ENCODE measurements at regions not wholly inside any gene's neighbourhood (a gene's known extent, or its start where the extent isn't known, plus 50 kb on each side); places are given as distances from the start of the nearest gene placed in this dataset.

DNA sequence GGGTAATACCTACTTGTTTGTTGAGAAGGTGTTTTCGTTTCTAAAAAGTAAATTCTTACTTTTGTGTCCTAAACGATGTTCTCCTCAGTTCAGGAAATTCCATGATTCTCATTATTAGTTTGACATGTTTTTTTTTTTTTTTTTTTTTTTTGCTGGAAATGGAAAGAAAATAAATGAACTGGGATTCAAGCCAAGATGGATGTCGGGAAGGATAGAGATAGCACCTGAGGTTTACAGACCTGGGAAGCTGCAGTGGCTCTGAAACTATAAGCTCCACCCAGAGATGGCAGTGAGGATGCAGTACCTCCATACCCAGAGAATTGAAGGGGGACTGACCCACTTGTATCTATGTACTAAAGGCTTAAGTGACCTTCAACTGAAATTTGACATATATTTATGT is 334.6 kb upstream of the TGFBR2 start:
- CTCF ChIA-PET: interaction anchor here (0.7 kb wide), 1 partner anchor 334 kb away, joined by 3 read pairs; the partner anchor contains the start of gene TGFBR2
- POLR2A ChIA-PET: no interaction called here
- no peak overlapping the region for H3K27ac ChIP-seq (ENCODE audit: low read depth, low read length)

DNA sequence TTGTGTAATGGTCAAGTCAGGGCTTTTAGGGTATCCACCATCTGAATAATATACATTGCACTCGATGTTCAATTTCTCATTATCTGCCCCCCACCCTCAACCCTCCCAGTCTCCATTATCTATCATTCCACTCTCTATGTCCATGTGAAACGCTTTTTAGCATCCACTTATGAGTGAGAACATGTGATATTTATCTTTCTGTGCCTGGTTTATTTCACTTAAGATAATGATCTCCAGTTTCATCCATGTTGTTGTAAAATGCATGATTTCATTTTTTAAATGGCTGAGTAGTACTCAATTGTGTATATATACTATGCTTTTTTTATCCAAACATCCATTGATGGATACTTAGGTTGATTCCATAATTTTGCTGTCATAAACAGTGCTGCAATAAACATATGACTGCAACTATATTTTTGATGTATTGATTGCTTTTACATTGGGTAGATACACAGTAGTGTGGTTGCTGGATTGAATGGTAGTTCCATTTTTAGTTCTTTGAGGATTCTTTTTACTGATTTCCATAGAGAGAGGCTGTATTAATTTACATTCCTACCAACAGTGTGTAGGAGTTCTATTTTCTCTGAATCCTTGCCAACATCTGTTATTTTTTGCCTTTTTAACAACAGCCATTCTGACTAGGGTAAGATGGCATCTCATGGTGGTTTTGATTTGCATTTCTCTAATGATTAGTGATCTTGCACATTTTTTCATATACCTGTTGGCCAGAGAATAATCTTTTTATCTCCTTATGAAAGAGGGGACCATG is 332.9 kb upstream of the TGFBR2 start:
- no peak for DNase-seq (ENCODE audit: low read depth, low spot score)
- Histone ChIP-seq H3K4me3 (ENCODE audit: low read depth, low read length) (no peak overlapping the region), H3K27me3 (ENCODE audit: control insufficient read depth, insufficient read depth, low read length) (no peaks in the 10 kb centered on the region), H3K9me3 (ENCODE audit: control insufficient read depth, insufficient read depth, low read length) (no peaks in the 10 kb centered on the region; the same call in 1 of the 2 replicates), H3K27ac (ENCODE audit: low read depth, low read length) (no peak overlapping the region)
- CTCF ChIA-PET: interaction anchor here (0.7 to 1.4 kb wide), 3 partner anchors 10 to 478 kb away, joined by 3 to 7 read pairs (median 3); no protein-coding TSS in a partner anchor
- TF ChIP-seq, protein P1, sequence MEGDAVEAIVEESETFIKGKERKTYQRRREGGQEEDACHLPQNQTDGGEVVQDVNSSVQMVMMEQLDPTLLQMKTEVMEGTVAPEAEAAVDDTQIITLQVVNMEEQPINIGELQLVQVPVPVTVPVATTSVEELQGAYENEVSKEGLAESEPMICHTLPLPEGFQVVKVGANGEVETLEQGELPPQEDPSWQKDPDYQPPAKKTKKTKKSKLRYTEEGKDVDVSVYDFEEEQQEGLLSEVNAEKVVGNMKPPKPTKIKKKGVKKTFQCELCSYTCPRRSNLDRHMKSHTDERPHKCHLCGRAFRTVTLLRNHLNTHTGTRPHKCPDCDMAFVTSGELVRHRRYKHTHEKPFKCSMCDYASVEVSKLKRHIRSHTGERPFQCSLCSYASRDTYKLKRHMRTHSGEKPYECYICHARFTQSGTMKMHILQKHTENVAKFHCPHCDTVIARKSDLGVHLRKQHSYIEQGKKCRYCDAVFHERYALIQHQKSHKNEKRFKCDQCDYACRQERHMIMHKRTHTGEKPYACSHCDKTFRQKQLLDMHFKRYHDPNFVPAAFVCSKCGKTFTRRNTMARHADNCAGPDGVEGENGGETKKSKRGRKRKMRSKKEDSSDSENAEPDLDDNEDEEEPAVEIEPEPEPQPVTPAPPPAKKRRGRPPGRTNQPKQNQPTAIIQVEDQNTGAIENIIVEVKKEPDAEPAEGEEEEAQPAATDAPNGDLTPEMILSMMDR (IDR thresholded peaks at IDR 0.05; ENCODE audit: low read depth, low read length): 0 out of 2 replicates have a peak, but pooled peaks have one; percentile 5
- POLR2A ChIA-PET: interaction anchor here (0.7 kb wide), 2 partner anchors 15 to 333 kb away, joined by 5 read pairs; partner anchors contain the start of gene TGFBR2

More for the DNA sequence above, 334.6 kb upstream of the TGFBR2 start:
- TF ChIP-seq, protein P1 (IDR thresholded peaks at IDR 0.05; ENCODE audit: low read depth, low read length): no peak
- no peaks in the 10 kb centered on the region; the same call in 1 of the 2 replicates for H3K9me3 ChIP-seq (ENCODE audit: control insufficient read depth, insufficient read depth, low read length)
- no peak overlapping the region for H3K4me3 ChIP-seq (ENCODE audit: low read depth, low read length)
- DNase-seq (ENCODE audit: low read depth, low spot score): no peak
- H3K27me3 ChIP-seq (ENCODE audit: control insufficient read depth, insufficient read depth, low read length): no peaks in the 10 kb centered on the region

DNA sequence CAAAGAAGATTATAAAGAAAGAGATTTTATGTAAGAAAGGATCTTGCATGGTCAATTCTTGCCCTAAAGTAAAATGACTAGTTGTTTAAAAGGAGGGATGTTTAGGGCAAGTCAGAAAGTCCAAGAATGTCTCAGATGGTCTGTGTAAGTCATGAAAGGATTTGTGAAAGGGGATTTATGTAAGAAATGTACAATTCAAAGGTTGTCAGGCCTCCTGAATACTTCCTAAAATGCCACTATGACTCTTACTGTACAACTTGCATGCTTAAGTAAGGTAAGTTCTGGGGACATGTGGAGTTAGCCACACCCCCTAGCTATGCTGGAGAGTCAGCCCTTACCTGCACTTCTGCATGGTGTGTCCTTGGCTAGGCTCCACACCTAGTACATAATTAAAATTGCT is 328.9 kb upstream of the TGFBR2 start:
- CTCF ChIA-PET: interaction anchor here (0.6 kb wide), 2 partner anchors 104 to 141 kb away, joined by 3 read pairs; no protein-coding TSS in a partner anchor
- H3K27ac ChIP-seq (ENCODE audit: low read depth, low read length): no peak overlapping the region
- DNase-seq (ENCODE audit: low read depth, low spot score): no peak
- no peak overlapping the region for H3K4me3 ChIP-seq (ENCODE audit: low read depth, low read length)
- no peaks in the 10 kb centered on the region; the same call in 1 of the 2 replicates for H3K9me3 ChIP-seq (ENCODE audit: control insufficient read depth, insufficient read depth, low read length)
- no peaks in the 10 kb centered on the region for H3K27me3 ChIP-seq (ENCODE audit: control insufficient read depth, insufficient read depth, low read length)
- POLR2A ChIA-PET: no interaction called here
- TF ChIP-seq, protein P1 (IDR thresholded peaks at IDR 0.05; ENCODE audit: low read depth, low read length): no peak

DNA sequence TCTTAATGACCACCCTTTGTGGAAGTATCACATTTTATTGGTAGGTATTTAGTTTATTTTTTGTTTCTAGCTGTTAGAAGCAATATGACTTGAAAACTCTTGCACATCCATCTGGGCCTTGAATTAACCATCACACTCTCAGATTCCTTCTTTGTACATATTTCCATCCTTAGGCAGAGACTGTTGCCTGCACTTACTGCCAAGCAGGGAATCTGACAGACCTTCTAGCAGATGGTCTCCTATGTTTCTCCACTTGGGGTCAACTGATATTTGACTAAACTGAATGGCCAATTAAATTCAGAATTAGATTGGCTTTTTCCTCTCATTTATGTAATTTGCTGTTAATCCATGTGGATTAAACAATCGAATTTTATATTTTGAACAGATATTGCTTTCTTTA is 324.9 kb upstream of the TGFBR2 start:
- no peaks in the 10 kb centered on the region for H3K9me3 ChIP-seq (ENCODE audit: control insufficient read depth, insufficient read depth, low read length)
- no peaks in the 10 kb centered on the region for H3K27me3 ChIP-seq (ENCODE audit: control insufficient read depth, insufficient read depth, low read length)
- no peak overlapping the region for H3K27ac ChIP-seq (ENCODE audit: low read depth, low read length)
- CTCF ChIA-PET: no interaction called here
- no peak overlapping the region for H3K4me3 ChIP-seq (ENCODE audit: low read depth, low read length)
- no peak for DNase-seq (ENCODE audit: low read depth, low spot score)
- TF ChIP-seq, protein P1 (IDR thresholded peaks at IDR 0.05; ENCODE audit: low read depth, low read length): no peak
- POLR2A ChIA-PET: no interaction called here

DNA sequence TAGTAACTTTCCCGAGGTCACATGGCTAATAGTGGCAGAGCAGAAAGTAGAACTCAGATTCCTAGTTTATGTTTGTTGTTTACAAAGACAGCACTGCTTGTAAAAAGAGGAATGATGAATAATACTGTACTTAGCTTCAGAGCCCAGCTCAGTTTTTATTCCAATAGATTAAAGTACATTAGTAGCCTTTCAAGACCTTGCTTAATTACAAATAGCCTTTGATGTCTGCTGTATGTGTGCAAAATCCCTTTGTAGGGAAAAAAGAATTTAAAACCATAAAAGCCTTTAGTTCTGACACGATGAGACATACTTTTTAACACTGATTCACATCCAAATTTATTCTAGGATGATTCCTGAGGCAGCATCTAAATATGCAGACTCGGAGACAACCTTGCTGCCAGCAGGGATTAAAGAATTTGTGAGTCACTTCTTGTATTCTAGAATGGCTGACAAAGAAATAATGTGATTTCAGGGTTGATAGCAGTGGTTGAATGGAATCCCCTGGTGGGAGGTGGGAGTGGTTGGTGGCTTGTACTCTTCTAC is 324.2 kb upstream of the TGFBR2 start:
- DNase-seq (ENCODE audit: low read depth, low spot score): peak; percentile 51
- Histone ChIP-seq H3K4me3 (ENCODE audit: low read depth, low read length) (no peak overlapping the region), H3K27me3 (ENCODE audit: control insufficient read depth, insufficient read depth, low read length) (no peaks in the 10 kb centered on the region), H3K9me3 (ENCODE audit: control insufficient read depth, insufficient read depth, low read length) (no peaks in the 10 kb centered on the region), H3K27ac (ENCODE audit: low read depth, low read length) (no peak overlapping the region)
- TF ChIP-seq, protein P1 (IDR thresholded peaks at IDR 0.05; ENCODE audit: low read depth, low read length): no peak
- POLR2A ChIA-PET: no interaction called here
- CTCF ChIA-PET: no interaction called here

Measured in AG04450 (cell line).